ENCODE measurements at regions not wholly inside any gene's neighbourhood (a gene's known extent, or its start where the extent isn't known, plus 50 kb on each side); places are given as distances from the start of the nearest gene placed in this dataset.

DNA sequence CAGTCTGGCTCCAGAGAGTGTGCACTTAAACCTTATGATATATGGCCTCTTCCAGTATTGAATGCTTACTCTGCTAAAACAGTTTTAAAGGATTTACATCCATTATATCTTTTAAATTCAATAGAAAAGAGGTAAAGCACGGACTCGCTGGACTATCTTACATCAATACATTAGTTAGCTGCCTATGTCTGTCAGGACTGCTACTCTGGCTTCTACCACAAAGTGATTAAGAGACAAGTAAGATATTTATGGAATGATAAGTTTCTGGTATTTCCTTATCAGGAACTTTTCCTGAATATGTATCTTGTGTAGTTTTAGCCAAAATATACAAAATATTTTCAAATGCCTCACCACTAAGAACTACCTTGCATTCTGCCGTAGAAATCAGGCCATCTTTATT, 295.1 kb downstream of the ISL1 start:
- DNase-seq (ENCODE audit: low spot score, unreplicated experiment) = no peak
- no peak for TF ChIP-seq CTCF (IDR thresholded peaks at IDR 0.05; ENCODE audit: unreplicated experiment)
- Mint-ChIP-seq H3K9me3 (ENCODE audit: low read depth) (peaks cover 5% of the 10 kb centered on the region), H3K36me3 (ENCODE audit: insufficient read depth) (no peaks in the 10 kb centered on the region), H3K27me3 (no peaks in the 10 kb centered on the region), H3K4me3 (ENCODE audit: low read depth) (no peak overlapping the region), H3K27ac (no peak overlapping the region), H3K4me1 (ENCODE audit: low read depth) (no peaks in the 10 kb centered on the region)

- Mint-ChIP-seq H3K27ac (no peak overlapping the region), H3K4me3 (ENCODE audit: low read depth) (no peak overlapping the region), H3K9me3 (ENCODE audit: low read depth) (no peaks in the 10 kb centered on the region), H3K36me3 (ENCODE audit: insufficient read depth) (no peaks in the 10 kb centered on the region), H3K27me3 (no peaks in the 10 kb centered on the region), H3K4me1 (ENCODE audit: low read depth) (no peaks in the 10 kb centered on the region)
- TF ChIP-seq CTCF (IDR thresholded peaks at IDR 0.05; ENCODE audit: unreplicated experiment) = no peak
- no peak for DNase-seq (ENCODE audit: low spot score, unreplicated experiment)
Observed at GRCh38 chr5:51679286-51679685, 296.0 kb downstream of the ISL1 start.

GRCh38 chr5:51684794-51685355, 301.6 kb downstream of the ISL1 start:
- TF ChIP-seq CTCF (IDR thresholded peaks at IDR 0.05; ENCODE audit: unreplicated experiment) = no peak
- no peak overlapping the region for H3K4me3 Mint-ChIP-seq (ENCODE audit: low read depth)
- no peak for DNase-seq (ENCODE audit: low spot score, unreplicated experiment)
- H3K27me3 Mint-ChIP-seq = no peaks in the 10 kb centered on the region
- no peaks in the 10 kb centered on the region for H3K36me3 Mint-ChIP-seq (ENCODE audit: insufficient read depth)
- peaks cover 4% of the 10 kb centered on the region for H3K9me3 Mint-ChIP-seq (ENCODE audit: low read depth)
- H3K27ac Mint-ChIP-seq = no peak overlapping the region
- no peaks in the 10 kb centered on the region for H3K4me1 Mint-ChIP-seq (ENCODE audit: low read depth)

DNA sequence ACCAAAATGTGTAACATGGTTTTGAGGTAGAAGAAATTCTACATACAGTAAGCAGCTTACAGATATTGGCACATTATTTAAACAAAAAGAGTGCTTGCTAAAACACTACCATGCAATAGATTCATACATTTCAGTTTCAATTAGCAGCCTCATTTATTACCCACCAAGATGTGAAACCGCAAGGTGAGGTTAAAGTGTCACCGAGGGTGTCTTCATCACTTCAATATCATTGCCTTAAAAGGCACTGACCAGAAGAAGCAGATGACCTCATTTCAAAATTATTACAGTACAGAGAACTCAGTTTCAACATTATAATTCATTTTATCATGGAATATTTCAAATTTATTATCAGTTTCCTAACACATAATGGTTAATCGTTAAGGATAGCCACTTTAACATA, 302.2 kb downstream of the ISL1 start:
- H3K4me3 Mint-ChIP-seq (ENCODE audit: low read depth) = no peak overlapping the region
- DNase-seq (ENCODE audit: low spot score, unreplicated experiment) = no peak
- TF ChIP-seq CTCF (IDR thresholded peaks at IDR 0.05; ENCODE audit: unreplicated experiment) = no peak
- no peaks in the 10 kb centered on the region for H3K4me1 Mint-ChIP-seq (ENCODE audit: low read depth)
- no peaks in the 10 kb centered on the region for H3K27me3 Mint-ChIP-seq
- peaks cover 4% of the 10 kb centered on the region for H3K9me3 Mint-ChIP-seq (ENCODE audit: low read depth)
- H3K36me3 Mint-ChIP-seq (ENCODE audit: insufficient read depth) = no peaks in the 10 kb centered on the region
- no peak overlapping the region for H3K27ac Mint-ChIP-seq

GRCh38 chr5:51686622-51687021, 303.4 kb downstream of the ISL1 start:
- no peak for DNase-seq (ENCODE audit: low spot score, unreplicated experiment)
- H3K27ac Mint-ChIP-seq = no peak overlapping the region
- no peak overlapping the region for H3K4me3 Mint-ChIP-seq (ENCODE audit: low read depth)
- H3K27me3 Mint-ChIP-seq = no peaks in the 10 kb centered on the region
- H3K9me3 Mint-ChIP-seq (ENCODE audit: low read depth) = peaks cover 4% of the 10 kb centered on the region
- H3K4me1 Mint-ChIP-seq (ENCODE audit: low read depth) = no peaks in the 10 kb centered on the region
- TF ChIP-seq CTCF (IDR thresholded peaks at IDR 0.05; ENCODE audit: unreplicated experiment) = no peak
- H3K36me3 Mint-ChIP-seq (ENCODE audit: insufficient read depth) = no peaks in the 10 kb centered on the region

Data from progenitor cell of endocrine pancreas (in vitro differentiated cells).